Astrocyte (in vitro differentiated cells and primary cell): ENCODE measurements at regions not wholly inside any gene's neighbourhood (a gene's known extent, or its start where the extent isn't known, plus 50 kb on each side); places are given as distances from the start of the nearest gene placed in this dataset.

Source experiments
- DNase-seq: peaks from one replicate; pipeline ENCODE4 v3.0.0-alpha.2; 2010; ENCODE audit warnings: low read depth
- FAIRE-seq: peaks from 2 replicates; lab custom pipeline; 2011; peaks lifted over from hg19 to GRCh38; lab: Jason Lieb, UNC
- H2AFZ ChIP-seq: 2 replicates; pipeline ENCODE4 v1.6.0; 2012; ENCODE audit warnings: low read depth, low read length, inconsistent platforms
- H3K27ac ChIP-seq: 2 replicates; pipeline ENCODE4 v1.5.1; 2011; ENCODE audit warnings: low read depth, low read length, inconsistent platforms
- H3K27me3 ChIP-seq: 2 replicates; pipeline ENCODE4 v1.6.0; 2011; ENCODE audit warnings: low read length, inconsistent platforms; ENCODE audit not compliant: insufficient read depth
- H3K36me3 ChIP-seq: 2 replicates; pipeline ENCODE4 v1.5.1; 2011; ENCODE audit warnings: low read length, inconsistent platforms; ENCODE audit not compliant: insufficient read depth
- H3K4me1 ChIP-seq: 2 replicates; pipeline ENCODE4 v1.5.1; 2011; ENCODE audit warnings: low read length, inconsistent platforms; ENCODE audit not compliant: insufficient read depth
- H3K4me2 ChIP-seq: 2 replicates; pipeline ENCODE4 v1.6.0; 2012; ENCODE audit warnings: low read length, inconsistent platforms
- H3K4me3 ChIP-seq: 2 replicates; pipeline ENCODE4 v1.5.1; 2011; ENCODE audit warnings: low read depth, mild to moderate bottlenecking, low read length, inconsistent platforms; ENCODE audit not compliant: insufficient read depth
- H3K79me2 ChIP-seq: 2 replicates; pipeline ENCODE4 v1.6.0; 2012; ENCODE audit warnings: mild to moderate bottlenecking, low read length, inconsistent platforms; ENCODE audit not compliant: insufficient read depth
- H3K9ac ChIP-seq: 2 replicates; pipeline ENCODE4 v1.6.0; 2012; ENCODE audit warnings: mild to moderate bottlenecking, low read length, inconsistent platforms
- H3K9me3 ChIP-seq: 2 replicates; pipeline ENCODE4 v1.5.1; 2012; ENCODE audit warnings: low read depth, mild to moderate bottlenecking, low read length, inconsistent platforms; ENCODE audit not compliant: insufficient read depth
- H4K20me1 ChIP-seq: 2 replicates; pipeline ENCODE4 v1.6.0; 2012; ENCODE audit warnings: low read length, inconsistent platforms; ENCODE audit not compliant: insufficient read depth
- H3K27ac Mint-ChIP-seq: one replicate; pipeline ENCODE4 v1.8.0; 2021; ENCODE audit warnings: mild to moderate bottlenecking, mixed read lengths; ENCODE audit not compliant: unreplicated experiment
- H3K27me3 Mint-ChIP-seq: one replicate; pipeline ENCODE4 v1.8.0; 2021; ENCODE audit warnings: low read depth, mixed read lengths; ENCODE audit not compliant: unreplicated experiment
- H3K36me3 Mint-ChIP-seq: one replicate; pipeline ENCODE4 v1.8.0; 2021; ENCODE audit warnings: low read depth, mixed read lengths; ENCODE audit not compliant: unreplicated experiment
- H3K4me1 Mint-ChIP-seq: one replicate; pipeline ENCODE4 v1.8.0; 2021; ENCODE audit warnings: low read depth, mixed read lengths; ENCODE audit not compliant: unreplicated experiment
- H3K4me3 Mint-ChIP-seq: one replicate; pipeline ENCODE4 v1.8.0; 2021; ENCODE audit warnings: mild to moderate bottlenecking, moderate library complexity, mixed read lengths; ENCODE audit not compliant: unreplicated experiment
- H3K9me3 Mint-ChIP-seq: one replicate; pipeline ENCODE4 v1.8.0; 2021; ENCODE audit warnings: mild to moderate bottlenecking, mixed read lengths; ENCODE audit not compliant: unreplicated experiment
- CTCF ChIP-seq: IDR thresholded peaks from 2 replicates; pipeline ENCODE4 v1.5.1; 2011; ENCODE audit warnings: low read depth, mild to moderate bottlenecking, inconsistent platforms, low read length, moderate library complexity; ENCODE audit not compliant: insufficient read depth
- EZH2 ChIP-seq: IDR thresholded peaks from 2 replicates; pipeline ENCODE4 v1.6.1; 2012; ENCODE audit warnings: mild to moderate bottlenecking, low read length, inconsistent platforms; ENCODE audit not compliant: insufficient read depth

GRCh38 chr4:77344784-77345183 is 187.8 kb downstream of the CCNG2 start:
- Mint-ChIP-seq H3K36me3 (peaks cover 3% of the 10 kb centered on the region), H3K4me1 (peaks cover 7% of the 10 kb centered on the region), H3K27me3 (no peaks in the 10 kb centered on the region), H3K27ac (no peak overlapping the region), H3K4me3 (no peak overlapping the region), H3K9me3 (peaks cover 32% of the 10 kb centered on the region)
- no peaks in the 10 kb centered on the region for H3K79me2 ChIP-seq
- no peak overlapping the region for H3K4me2 ChIP-seq
- no peaks in the 10 kb centered on the region for H3K36me3 ChIP-seq
- FAIRE-seq, result no peak
- no peak overlapping the region for H2AFZ ChIP-seq
- TF ChIP-seq CTCF, result no peak
- TF ChIP-seq EZH2, result no peak
- DNase-seq, result no peak
- H3K9ac ChIP-seq, result no peak overlapping the region
- peaks cover 2% of the 10 kb centered on the region for H3K27me3 ChIP-seq
- no peaks in the 10 kb centered on the region for H4K20me1 ChIP-seq
- peaks cover 10% of the 10 kb centered on the region for H3K9me3 ChIP-seq
- H3K4me1 ChIP-seq, result no peaks in the 10 kb centered on the region
- no peak overlapping the region for H3K27ac ChIP-seq
- H3K4me3 ChIP-seq, result no peak overlapping the region

- Histone ChIP-seq H3K4me1 (no peaks in the 10 kb centered on the region), H3K79me2 (no peaks in the 10 kb centered on the region), H3K4me2 (no peak overlapping the region), H3K27ac (no peak overlapping the region), H4K20me1 (no peaks in the 10 kb centered on the region), H3K36me3 (no peaks in the 10 kb centered on the region), H3K4me3 (no peak overlapping the region), H3K27me3 (peaks cover 2% of the 10 kb centered on the region), H3K9me3 (peaks cover 4% of the 10 kb centered on the region), H3K9ac (no peak overlapping the region), H2AFZ (no peak overlapping the region)
- FAIRE-seq (no peak), DNase-seq (no peak)
- peaks cover 20% of the 10 kb centered on the region for H3K9me3 Mint-ChIP-seq
- H3K4me3 Mint-ChIP-seq, result no peak overlapping the region
- H3K27ac Mint-ChIP-seq, result no peak overlapping the region
- TF ChIP-seq EZH2, result no peak
- no peaks in the 10 kb centered on the region for H3K36me3 Mint-ChIP-seq
- H3K27me3 Mint-ChIP-seq, result no peaks in the 10 kb centered on the region
- H3K4me1 Mint-ChIP-seq, result peaks cover 7% of the 10 kb centered on the region
Observed at GRCh38 chr4:77347351-77347966, 190.5 kb downstream of the CCNG2 start.

- Histone ChIP-seq H3K4me2 (no peak overlapping the region), H3K4me3 (no peak overlapping the region), H3K9ac (no peak overlapping the region), H3K9me3 (no peaks in the 10 kb centered on the region), H3K79me2 (no peaks in the 10 kb centered on the region), H3K27ac (no peak overlapping the region), H3K36me3 (no peaks in the 10 kb centered on the region), H4K20me1 (no peaks in the 10 kb centered on the region), H3K4me1 (no peaks in the 10 kb centered on the region), H2AFZ (no peak overlapping the region), H3K27me3 (peaks cover 2% of the 10 kb centered on the region)
- H3K4me1 Mint-ChIP-seq, result peaks cover 7% of the 10 kb centered on the region
- H3K36me3 Mint-ChIP-seq, result no peaks in the 10 kb centered on the region
- FAIRE-seq (no peak), DNase-seq (no peak)
- H3K27me3 Mint-ChIP-seq, result peaks cover 4% of the 10 kb centered on the region
- H3K27ac Mint-ChIP-seq, result no peak overlapping the region
- peaks cover 6% of the 10 kb centered on the region for H3K9me3 Mint-ChIP-seq
- H3K4me3 Mint-ChIP-seq, result no peak overlapping the region
- TF ChIP-seq CTCF, result no peak
Observed at GRCh38 chr4:77348815-77349214, 191.8 kb downstream of the CCNG2 start.
